NT2/D1 (cell line): ENCODE measurements at regions not wholly inside any gene's neighbourhood (a gene's known extent, or its start where the extent isn't known, plus 50 kb on each side); places are given as distances from the start of the nearest gene placed in this dataset.
"Not testable (repeated sequence)": the region's sequence is repeated elsewhere in the genome, so short reads cannot be mapped to it uniquely, and the experiment has no call there.

Experiments used
- DNase-seq: peaks from one replicate; pipeline ENCODE4 v3.0.0-alpha.2; 2011; ENCODE audit warnings: low read depth, low spot score
- H3K27me3 ChIP-seq: 2 replicates; pipeline ENCODE4 v1.6.0; 2011; ENCODE audit warnings: mild to moderate bottlenecking; ENCODE audit not compliant: insufficient read length, insufficient read depth
- H3K36me3 ChIP-seq: 2 replicates; pipeline ENCODE4 v1.6.1; 2011; ENCODE audit warnings: mild to moderate bottlenecking, low read length, mixed read lengths; ENCODE audit not compliant: insufficient read depth, insufficient read length
- H3K4me1 ChIP-seq: 2 replicates; pipeline ENCODE4 v1.5.1; 2011; ENCODE audit not compliant: insufficient read depth, insufficient read length
- H3K4me3 ChIP-seq: 2 replicates; pipeline ENCODE4 v1.5.1; 2011; ENCODE audit warnings: low read depth; ENCODE audit not compliant: insufficient read length
- H3K9ac ChIP-seq: 2 replicates; pipeline ENCODE4 v1.6.0; 2011; ENCODE audit warnings: low read depth; ENCODE audit not compliant: insufficient read length
- H3K9me3 ChIP-seq: 2 replicates; pipeline ENCODE4 v1.5.1; 2011; ENCODE audit warnings: mild to moderate bottlenecking, low read length; ENCODE audit not compliant: insufficient read depth
- SUZ12 ChIP-seq: IDR thresholded peaks from 2 replicates; pipeline ENCODE4 v1.6.1; 2011; ENCODE audit not compliant: insufficient read length, insufficient read depth; ENCODE audit errors: extremely low read depth
- YY1 ChIP-seq: IDR thresholded peaks from 2 replicates; pipeline ENCODE4 v1.6.1; 2011; ENCODE audit not compliant: insufficient read length, insufficient read depth
- ZNF274 ChIP-seq: IDR thresholded peaks from 2 replicates; pipeline ENCODE4 v1.6.1; 2011; ENCODE audit warnings: mild to moderate bottlenecking, low read depth, low read length

DNA sequence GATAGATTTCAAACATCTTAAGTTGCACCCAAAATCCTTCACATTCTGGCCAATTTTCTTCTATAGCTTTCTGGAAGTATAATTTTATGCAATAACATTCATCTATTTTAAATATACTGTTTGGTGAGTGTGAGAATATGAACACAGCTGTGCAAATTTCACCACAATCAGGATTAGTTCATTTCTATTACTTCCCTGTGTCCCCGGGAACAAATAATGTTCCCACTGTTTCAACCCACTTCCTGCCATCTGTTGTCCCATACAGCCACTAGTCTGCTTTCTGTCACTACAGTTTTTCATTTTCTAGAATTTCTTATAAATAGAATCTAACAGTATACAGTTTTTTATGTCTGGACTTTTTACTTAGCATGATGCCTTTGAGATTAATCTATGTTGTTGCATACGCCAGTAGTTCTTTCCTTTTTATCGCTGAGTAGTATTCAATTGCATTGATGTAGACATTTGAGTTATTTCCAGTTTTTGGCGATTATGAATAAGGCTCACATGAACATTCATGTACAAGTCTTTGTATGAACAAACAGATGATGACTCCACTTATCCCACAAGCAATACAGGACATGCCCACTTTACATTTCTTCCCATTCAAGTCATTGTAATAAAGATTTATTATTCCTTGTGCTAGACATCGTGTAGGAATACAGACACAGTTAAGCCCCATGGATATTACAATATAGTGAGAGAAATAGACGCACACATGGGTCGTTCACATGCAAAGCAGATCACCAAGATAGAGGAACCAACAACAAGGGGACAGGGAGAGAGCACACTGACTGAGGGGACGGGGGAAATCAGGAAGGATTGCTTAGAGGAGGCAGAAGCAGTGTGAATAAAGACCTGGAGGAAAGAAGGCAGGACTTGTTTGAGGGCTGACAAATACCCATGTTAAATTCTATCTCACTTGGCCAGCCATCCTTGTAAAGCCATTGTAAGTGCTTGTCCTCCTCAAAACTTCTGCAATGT lies 72.9 kb upstream of the PAX8 start:
- no peak overlapping the region for H3K9ac ChIP-seq
- TF ChIP-seq SUZ12: no peak
- no peak for TF ChIP-seq YY1
- TF ChIP-seq ZNF274: no peak
- DNase-seq: no peak

DNA sequence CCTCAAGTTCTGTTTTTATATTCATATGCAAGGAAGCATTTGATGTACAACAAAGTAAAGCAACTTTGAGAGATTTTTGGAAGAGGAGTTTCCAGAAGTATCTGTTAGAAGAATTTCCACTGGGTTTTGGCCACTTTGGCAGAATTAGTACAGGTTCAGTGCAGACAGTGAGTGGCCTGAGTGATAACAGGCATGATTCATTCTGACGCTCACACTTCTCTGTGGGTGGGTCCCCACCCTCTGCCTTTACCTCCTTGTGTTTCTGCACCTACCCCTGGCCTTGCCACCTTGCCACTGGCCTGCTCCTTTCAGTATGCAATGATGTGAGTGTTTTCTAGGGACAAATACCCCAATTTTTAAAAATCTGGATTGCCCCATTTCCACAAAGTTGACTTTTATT lies 65.1 kb upstream of the PAX8 start:
- not testable (repeated sequence) for H3K4me3 ChIP-seq, H3K9ac ChIP-seq, H3K4me1 ChIP-seq, H3K27me3 ChIP-seq, H3K9me3 ChIP-seq, H3K36me3 ChIP-seq, DNase-seq

More for the DNA sequence above, 72.9 kb upstream of the PAX8 start:
- Histone ChIP-seq H3K4me1 (peaks cover 2% of the 10 kb centered on the region), H3K27me3 (no peaks in the 10 kb centered on the region), H3K4me3 (no peak overlapping the region), H3K36me3 (no peaks in the 10 kb centered on the region), H3K9me3 (no peaks in the 10 kb centered on the region)

DNA sequence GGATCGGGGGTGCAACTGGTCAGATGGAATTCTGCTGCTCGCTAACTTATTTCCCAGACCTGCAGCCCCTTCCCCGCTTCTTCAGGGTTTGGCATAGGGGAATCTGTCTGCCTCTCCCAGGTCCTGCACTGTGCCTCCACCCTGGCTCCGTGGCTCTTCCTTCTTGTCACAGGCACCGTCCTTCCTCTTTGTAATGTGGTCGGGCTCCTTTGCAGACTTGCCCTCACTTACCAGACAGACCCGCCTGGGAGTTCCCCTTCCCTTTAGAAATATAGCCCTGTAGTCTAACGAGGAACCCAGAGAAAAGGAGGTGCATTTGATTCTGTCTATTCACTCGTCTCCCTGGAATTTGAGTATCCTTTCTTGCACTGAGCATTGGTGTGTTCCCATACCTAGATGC lies 63.9 kb upstream of the PAX8 start:
- TF ChIP-seq ZNF274: no peak
- no peak for TF ChIP-seq YY1
- TF ChIP-seq SUZ12: no peak
- H3K27me3 ChIP-seq: no peaks in the 10 kb centered on the region

DNA sequence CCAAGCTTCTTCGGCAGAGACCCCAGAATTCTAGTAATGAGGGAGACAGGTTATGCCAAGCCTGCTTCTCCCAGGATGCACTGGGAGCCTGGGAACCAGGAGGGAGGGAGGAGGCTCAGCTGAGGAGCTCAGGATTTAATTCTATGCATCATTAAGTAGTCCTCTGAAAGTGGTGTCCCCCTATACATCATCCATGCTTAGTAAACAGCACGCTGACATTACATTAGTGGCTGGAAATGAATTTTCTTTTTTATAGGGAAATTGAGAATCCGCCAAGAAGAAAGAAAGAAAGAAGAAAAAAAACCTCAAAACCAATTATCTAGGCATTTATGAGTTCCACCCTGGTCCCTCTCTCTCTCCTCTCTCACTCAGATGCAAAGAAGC lies 63.1 kb upstream of the PAX8 start:
- H3K27me3 ChIP-seq, H3K4me3 ChIP-seq, H3K4me1 ChIP-seq, H3K9me3 ChIP-seq, H3K9ac ChIP-seq, DNase-seq, H3K36me3 ChIP-seq: not testable (repeated sequence)

More for the DNA sequence above, 63.9 kb upstream of the PAX8 start:
- no peak for DNase-seq
- Histone ChIP-seq H3K9ac (no peak overlapping the region), H3K4me3 (no peak overlapping the region), H3K36me3 (no peaks in the 10 kb centered on the region), H3K4me1 (peaks cover 4% of the 10 kb centered on the region), H3K9me3 (no peaks in the 10 kb centered on the region)

DNA sequence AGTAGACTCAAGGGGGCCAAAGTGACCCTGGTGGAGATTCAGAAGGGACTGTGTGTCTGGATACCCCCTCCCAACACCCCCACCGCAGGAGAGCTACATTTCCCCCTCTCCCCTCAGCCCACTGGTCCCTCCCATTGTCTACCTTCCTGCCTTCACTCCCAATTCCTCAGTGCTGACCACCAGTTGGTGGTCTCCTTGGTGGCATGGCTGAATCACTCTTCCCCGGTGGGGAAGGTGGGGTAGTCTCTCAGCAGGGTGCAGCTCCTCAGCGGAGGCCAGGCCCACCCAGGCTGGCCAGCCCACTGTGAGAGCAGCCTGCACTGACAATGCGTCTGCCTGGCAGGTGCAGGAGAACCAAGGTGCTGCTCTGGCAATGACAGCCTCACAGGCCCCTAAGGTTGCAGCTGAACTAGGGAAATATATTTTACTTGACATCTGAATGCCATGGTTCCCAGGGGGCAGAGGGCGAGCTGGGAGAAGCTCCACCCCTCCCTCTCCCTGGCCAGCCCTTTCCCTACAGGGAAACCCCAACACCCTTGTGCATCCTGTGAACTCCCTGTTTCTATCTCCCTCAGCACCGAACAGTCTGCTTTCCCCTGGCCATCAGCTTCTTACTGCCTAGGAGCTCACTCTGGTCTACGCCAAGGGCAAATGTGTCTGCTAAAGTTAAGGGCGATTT lies 62.6 kb upstream of the PAX8 start:
- no peak overlapping the region for H3K9ac ChIP-seq
- TF ChIP-seq ZNF274 (no peak), SUZ12 (no peak), YY1 (no peak)
- no peak overlapping the region for H3K4me3 ChIP-seq
- no peaks in the 10 kb centered on the region for H3K9me3 ChIP-seq
- H3K4me1 ChIP-seq: peaks cover 4% of the 10 kb centered on the region
- H3K36me3 ChIP-seq: no peaks in the 10 kb centered on the region
- DNase-seq: no peak
- no peaks in the 10 kb centered on the region for H3K27me3 ChIP-seq

DNA sequence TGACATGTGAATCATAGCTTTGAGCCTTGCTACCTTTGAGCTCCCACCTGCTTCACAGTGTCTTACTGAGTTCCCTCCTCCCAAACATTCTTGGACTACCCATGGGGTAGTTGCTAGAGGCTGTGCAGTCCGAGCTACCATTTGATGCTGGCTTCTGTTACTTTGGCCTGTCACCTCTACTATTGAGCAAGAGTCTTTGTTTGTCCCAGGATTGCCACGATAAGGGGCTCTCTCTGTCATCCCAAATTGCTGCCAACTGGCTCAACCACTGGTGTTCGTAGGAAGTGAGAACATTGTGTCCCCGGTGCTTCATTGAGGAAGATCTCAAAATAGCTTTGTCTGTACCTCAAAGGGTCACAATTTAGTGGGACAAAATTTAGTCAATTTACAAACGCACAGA lies 59.1 kb upstream of the PAX8 start:
- no peaks in the 10 kb centered on the region for H3K9me3 ChIP-seq
- no peak overlapping the region for H3K9ac ChIP-seq
- H3K4me3 ChIP-seq: no peak overlapping the region
- no peak for TF ChIP-seq YY1
- no peak for TF ChIP-seq ZNF274
- no peak for TF ChIP-seq SUZ12
- no peaks in the 10 kb centered on the region for H3K27me3 ChIP-seq
- DNase-seq: no peak
- peaks cover 4% of the 10 kb centered on the region for H3K4me1 ChIP-seq
- H3K36me3 ChIP-seq: no peaks in the 10 kb centered on the region

DNA sequence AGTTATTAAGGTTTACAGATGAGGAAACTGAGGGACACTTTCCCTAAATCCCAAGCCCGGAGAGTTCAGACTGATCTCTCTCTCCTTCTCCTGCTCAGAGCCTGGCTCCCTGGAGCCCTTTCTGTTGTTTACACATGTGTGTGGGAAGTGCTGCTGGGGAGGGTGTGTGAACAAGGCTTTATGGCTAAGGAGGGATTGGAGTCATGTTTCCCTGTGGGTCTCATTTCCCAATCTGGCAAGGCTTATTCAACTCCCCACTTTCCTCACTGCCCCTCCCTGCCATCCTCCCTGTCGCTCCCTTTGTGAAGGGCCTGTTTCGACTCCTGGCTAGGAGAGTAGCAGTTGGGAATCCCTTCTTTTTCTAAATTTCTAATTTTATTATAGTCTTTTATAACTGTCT lies 57.3 kb upstream of the PAX8 start:
- H3K4me3 ChIP-seq, H3K9ac ChIP-seq, H3K4me1 ChIP-seq, H3K27me3 ChIP-seq, H3K36me3 ChIP-seq, DNase-seq, H3K9me3 ChIP-seq: not testable (repeated sequence)
